ENCODE measurements at regions not wholly inside any gene's neighbourhood (a gene's known extent, or its start where the extent isn't known, plus 50 kb on each side); places are given as distances from the start of the nearest gene placed in this dataset.

DNA sequence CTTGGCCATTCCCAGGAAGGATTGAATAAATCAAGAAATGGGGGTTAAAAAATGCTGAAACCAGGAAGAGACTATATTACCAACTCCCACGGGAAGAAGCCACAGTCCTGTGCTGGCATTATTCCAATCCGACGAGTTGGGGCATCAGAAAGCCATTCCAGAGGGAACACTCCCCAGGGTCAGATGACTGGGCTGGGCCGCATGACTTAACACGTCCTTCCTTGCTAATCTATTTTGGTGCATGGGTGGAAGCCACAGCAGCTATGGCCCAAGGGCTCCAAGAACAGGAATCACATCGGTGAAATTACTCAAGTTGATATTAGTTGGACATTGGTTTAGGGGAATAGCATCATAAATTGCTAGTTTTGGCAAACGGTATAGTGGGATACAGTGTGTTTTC, 592.9 kb upstream of the NRP1 start:
- no peak for TF ChIP-seq POLR2A (IDR thresholded peaks at IDR 0.05)
- TF ChIP-seq, protein P1, sequence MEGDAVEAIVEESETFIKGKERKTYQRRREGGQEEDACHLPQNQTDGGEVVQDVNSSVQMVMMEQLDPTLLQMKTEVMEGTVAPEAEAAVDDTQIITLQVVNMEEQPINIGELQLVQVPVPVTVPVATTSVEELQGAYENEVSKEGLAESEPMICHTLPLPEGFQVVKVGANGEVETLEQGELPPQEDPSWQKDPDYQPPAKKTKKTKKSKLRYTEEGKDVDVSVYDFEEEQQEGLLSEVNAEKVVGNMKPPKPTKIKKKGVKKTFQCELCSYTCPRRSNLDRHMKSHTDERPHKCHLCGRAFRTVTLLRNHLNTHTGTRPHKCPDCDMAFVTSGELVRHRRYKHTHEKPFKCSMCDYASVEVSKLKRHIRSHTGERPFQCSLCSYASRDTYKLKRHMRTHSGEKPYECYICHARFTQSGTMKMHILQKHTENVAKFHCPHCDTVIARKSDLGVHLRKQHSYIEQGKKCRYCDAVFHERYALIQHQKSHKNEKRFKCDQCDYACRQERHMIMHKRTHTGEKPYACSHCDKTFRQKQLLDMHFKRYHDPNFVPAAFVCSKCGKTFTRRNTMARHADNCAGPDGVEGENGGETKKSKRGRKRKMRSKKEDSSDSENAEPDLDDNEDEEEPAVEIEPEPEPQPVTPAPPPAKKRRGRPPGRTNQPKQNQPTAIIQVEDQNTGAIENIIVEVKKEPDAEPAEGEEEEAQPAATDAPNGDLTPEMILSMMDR (IDR thresholded peaks at IDR 0.05) = no peak

All from right lobe of liver (tissue), 4 donors.